ENCODE measurements at regions not wholly inside any gene's neighbourhood (a gene's known extent, or its start where the extent isn't known, plus 50 kb on each side); places are given as distances from the start of the nearest gene placed in this dataset.

GRCh38 chr1:96329121-96329520 is 392.5 kb upstream of the PTBP2 start:
- peaks cover 4% of the 10 kb centered on the region for H3K9me3 Mint-ChIP-seq
- POLR2A ChIA-PET: interaction anchor here (0.7 kb wide), 1 partner anchor 326 kb away, joined by 3 read pairs; no protein-coding TSS in a partner anchor
- no peak for ATAC-seq
- TF ChIP-seq CTCF (IDR thresholded peaks at IDR 0.05): no peak
- H3K4me1 Mint-ChIP-seq (ENCODE audit: low read depth): no peaks in the 10 kb centered on the region
- H3K27ac Mint-ChIP-seq: no peak overlapping the region
- CTCF ChIA-PET: no interaction called here
- no peak for DNase-seq
- no peaks in the 10 kb centered on the region for H3K27me3 Mint-ChIP-seq
- H3K36me3 Mint-ChIP-seq (ENCODE audit: low read depth): no peaks in the 10 kb centered on the region
- intact Hi-C loops (cut with micrococcal nuclease): no loop called here
- no peak overlapping the region for H3K4me3 Mint-ChIP-seq

DNA sequence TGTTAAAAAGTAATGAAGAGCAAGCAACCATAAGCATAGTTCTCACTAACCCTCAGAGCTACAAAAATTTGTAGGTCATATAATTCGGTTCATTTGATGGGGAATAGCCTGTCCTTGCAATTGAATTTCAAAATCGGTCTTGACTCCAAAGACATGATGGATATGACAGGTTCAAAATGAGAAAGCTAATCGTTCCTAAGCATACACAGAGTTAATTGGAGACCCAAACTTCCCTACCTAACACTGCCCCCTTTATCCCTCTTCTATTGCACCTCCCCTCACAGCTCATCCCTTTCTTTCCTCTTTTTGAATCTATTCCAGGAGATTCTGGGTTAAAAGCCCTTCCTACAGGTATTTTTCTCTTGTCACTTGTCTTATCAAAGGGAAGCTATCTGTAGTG is 390.0 kb upstream of the PTBP2 start:
- no peaks in the 10 kb centered on the region for H3K36me3 Mint-ChIP-seq (ENCODE audit: low read depth)
- no peak overlapping the region for H3K27ac Mint-ChIP-seq
- intact Hi-C loops (cut with micrococcal nuclease): no loop called here
- no peak for TF ChIP-seq CTCF (IDR thresholded peaks at IDR 0.05)
- H3K4me3 Mint-ChIP-seq: no peak overlapping the region
- no peak for ATAC-seq
- no peak for DNase-seq
- H3K9me3 Mint-ChIP-seq: peaks cover 4% of the 10 kb centered on the region
- ChIA-PET CTCF (no interaction called here), POLR2A (no interaction called here)
- H3K27me3 Mint-ChIP-seq: no peaks in the 10 kb centered on the region
- no peaks in the 10 kb centered on the region for H3K4me1 Mint-ChIP-seq (ENCODE audit: low read depth)

GRCh38 chr1:96333522-96334235 is 387.9 kb upstream of the PTBP2 start:
- CTCF ChIA-PET: no interaction called here
- no peaks in the 10 kb centered on the region for H3K36me3 Mint-ChIP-seq (ENCODE audit: low read depth)

GRCh38 chr1:96334236-96334557 is 387.4 kb upstream of the PTBP2 start:
- Mint-ChIP-seq H3K9me3 (peaks cover 9% of the 10 kb centered on the region), H3K4me1 (ENCODE audit: low read depth) (no peaks in the 10 kb centered on the region), H3K36me3 (ENCODE audit: low read depth) (no peaks in the 10 kb centered on the region), H3K27me3 (no peaks in the 10 kb centered on the region), H3K27ac (no peak overlapping the region), H3K4me3 (no peak overlapping the region)
- intact Hi-C loops (cut with micrococcal nuclease): no loop called here
- TF ChIP-seq CTCF (IDR thresholded peaks at IDR 0.05): no peak
- no peak for DNase-seq
- ChIA-PET CTCF (no interaction called here), POLR2A (no interaction called here)
- no peak for ATAC-seq

More at GRCh38 chr1:96333522-96334235, 387.9 kb upstream of the PTBP2 start:
- ATAC-seq: no peak
- POLR2A ChIA-PET: no interaction called here
- H3K4me1 Mint-ChIP-seq (ENCODE audit: low read depth): no peaks in the 10 kb centered on the region
- peaks cover 9% of the 10 kb centered on the region for H3K9me3 Mint-ChIP-seq
- H3K27me3 Mint-ChIP-seq: no peaks in the 10 kb centered on the region
- no peak overlapping the region for H3K27ac Mint-ChIP-seq
- intact Hi-C loops (cut with micrococcal nuclease): no loop called here
- no peak overlapping the region for H3K4me3 Mint-ChIP-seq
- no peak for TF ChIP-seq CTCF (IDR thresholded peaks at IDR 0.05)
- no peak for DNase-seq

DNA sequence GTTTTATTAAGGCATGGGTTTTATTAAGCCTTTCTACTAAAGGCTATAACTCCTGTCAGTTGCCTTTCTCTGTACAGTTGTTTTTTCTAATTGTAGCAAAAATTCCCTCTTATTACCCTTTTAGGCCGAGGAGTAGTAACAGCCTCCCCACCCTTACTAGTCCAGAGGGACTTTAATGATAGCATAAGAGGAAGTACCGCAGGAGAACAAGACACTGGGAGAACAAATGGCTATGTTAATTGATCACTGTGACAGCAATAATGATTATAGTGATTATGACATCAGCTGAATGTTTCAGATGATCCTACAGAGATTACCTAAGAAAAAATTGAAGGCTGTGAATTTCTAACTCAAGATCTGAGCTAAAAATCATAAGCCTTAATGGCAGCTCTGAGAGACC is 383.0 kb upstream of the PTBP2 start:
- DNase-seq (no peak), ATAC-seq (no peak)
- ChIA-PET CTCF (no interaction called here), POLR2A (no interaction called here)
- intact Hi-C loops (cut with micrococcal nuclease): no loop called here
- Mint-ChIP-seq H3K9me3 (peaks cover 8% of the 10 kb centered on the region), H3K36me3 (ENCODE audit: low read depth) (no peaks in the 10 kb centered on the region), H3K27me3 (no peaks in the 10 kb centered on the region), H3K27ac (no peak overlapping the region), H3K4me3 (no peak overlapping the region), H3K4me1 (ENCODE audit: low read depth) (no peaks in the 10 kb centered on the region)
- no peak for TF ChIP-seq CTCF (IDR thresholded peaks at IDR 0.05)

All from activated CD8-positive, alpha-beta T cell treated with anti-CD3 and anti-CD28 coated beads for 36 hours (primary cell).